GM18520 (cell line): ENCODE measurements at regions not wholly inside any gene's neighbourhood (a gene's known extent, or its start where the extent isn't known, plus 50 kb on each side); places are given as distances from the start of the nearest gene placed in this dataset.
"Not testable (repeated sequence)": the region's sequence is repeated elsewhere in the genome, so short reads cannot be mapped to it uniquely, and the experiment has no call there.

Source experiments
- ATAC-seq: cut with Tn5 transposase; IDR thresholded peaks from one replicate; pipeline ENCODE4 v1.9.1; 2021; ENCODE audit not compliant: unreplicated experiment

GRCh38 chr12:75656648-75657047 is 145.2 kb upstream of the KRR1 start:
- no peak for ATAC-seq

- no peak for ATAC-seq
Measured at GRCh38 chr12:75656210-75656609, 144.8 kb upstream of the KRR1 start.

- ATAC-seq: no peak
Measured at GRCh38 chr12:75655315-75655806, 144.0 kb upstream of the KRR1 start.

GRCh38 chr12:75651342-75651695 is 139.9 kb upstream of the KRR1 start:
- no peak for ATAC-seq

- no peak for ATAC-seq
Measured at GRCh38 chr12:75650595-75651341, 139.4 kb upstream of the KRR1 start.

GRCh38 chr12:75650100-75650499 is 138.7 kb upstream of the KRR1 start:
- ATAC-seq: no peak

- ATAC-seq: no peak
Measured at GRCh38 chr12:75648856-75649255, 137.4 kb upstream of the KRR1 start.

GRCh38 chr12:75646329-75647210 is 135.2 kb upstream of the KRR1 start:
- no peak for ATAC-seq

- ATAC-seq: no peak
Measured at GRCh38 chr12:75644472-75645072, 133.2 kb upstream of the KRR1 start.

GRCh38 chr12:75643119-75643518 is 131.7 kb upstream of the KRR1 start:
- not testable (repeated sequence) for ATAC-seq

GRCh38 chr12:75642226-75642625 is 130.8 kb upstream of the KRR1 start:
- no peak for ATAC-seq

GRCh38 chr12:75641031-75641780 is 129.8 kb upstream of the KRR1 start:
- peak; percentile 97 for ATAC-seq

- ATAC-seq: no peak
Measured at GRCh38 chr12:75638792-75639191, 127.4 kb upstream of the KRR1 start.

GRCh38 chr12:75636607-75637006 is 125.2 kb upstream of the KRR1 start:
- no peak for ATAC-seq

GRCh38 chr12:75635606-75636444 is 124.4 kb upstream of the KRR1 start:
- peak; percentile 55 for ATAC-seq

GRCh38 chr12:75634244-75635222 is 123.1 kb upstream of the KRR1 start:
- no peak for ATAC-seq

GRCh38 chr12:75633789-75634188 is 122.4 kb upstream of the KRR1 start:
- ATAC-seq: no peak

- no peak for ATAC-seq
Measured at GRCh38 chr12:75632442-75632841, 121.0 kb upstream of the KRR1 start.

- ATAC-seq: no peak
Measured at GRCh38 chr12:75631831-75632230, 120.4 kb upstream of the KRR1 start.
